ENCODE measurements at regions not wholly inside any gene's neighbourhood (a gene's known extent, or its start where the extent isn't known, plus 50 kb on each side); places are given as distances from the start of the nearest gene placed in this dataset.

GRCh38 chr6:115798229-115798628, 262.5 kb downstream of the FRK start:
- no peak overlapping the region for H3K27ac ChIP-seq
- TF ChIP-seq, protein P1, sequence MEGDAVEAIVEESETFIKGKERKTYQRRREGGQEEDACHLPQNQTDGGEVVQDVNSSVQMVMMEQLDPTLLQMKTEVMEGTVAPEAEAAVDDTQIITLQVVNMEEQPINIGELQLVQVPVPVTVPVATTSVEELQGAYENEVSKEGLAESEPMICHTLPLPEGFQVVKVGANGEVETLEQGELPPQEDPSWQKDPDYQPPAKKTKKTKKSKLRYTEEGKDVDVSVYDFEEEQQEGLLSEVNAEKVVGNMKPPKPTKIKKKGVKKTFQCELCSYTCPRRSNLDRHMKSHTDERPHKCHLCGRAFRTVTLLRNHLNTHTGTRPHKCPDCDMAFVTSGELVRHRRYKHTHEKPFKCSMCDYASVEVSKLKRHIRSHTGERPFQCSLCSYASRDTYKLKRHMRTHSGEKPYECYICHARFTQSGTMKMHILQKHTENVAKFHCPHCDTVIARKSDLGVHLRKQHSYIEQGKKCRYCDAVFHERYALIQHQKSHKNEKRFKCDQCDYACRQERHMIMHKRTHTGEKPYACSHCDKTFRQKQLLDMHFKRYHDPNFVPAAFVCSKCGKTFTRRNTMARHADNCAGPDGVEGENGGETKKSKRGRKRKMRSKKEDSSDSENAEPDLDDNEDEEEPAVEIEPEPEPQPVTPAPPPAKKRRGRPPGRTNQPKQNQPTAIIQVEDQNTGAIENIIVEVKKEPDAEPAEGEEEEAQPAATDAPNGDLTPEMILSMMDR (IDR thresholded peaks at IDR 0.05), result no peak
- no peaks in the 10 kb centered on the region for H3K4me1 ChIP-seq
- no peak for DNase-seq
- intact Hi-C loops (cut with DNase I; ENCODE audit: low total_unique reads), result no loop called here
- no peaks in the 10 kb centered on the region for H3K27me3 ChIP-seq
- no peaks in the 10 kb centered on the region for H3K36me3 ChIP-seq
- H3K9me3 ChIP-seq, result no peaks in the 10 kb centered on the region
- H3K4me3 ChIP-seq, result no peak overlapping the region

DNA sequence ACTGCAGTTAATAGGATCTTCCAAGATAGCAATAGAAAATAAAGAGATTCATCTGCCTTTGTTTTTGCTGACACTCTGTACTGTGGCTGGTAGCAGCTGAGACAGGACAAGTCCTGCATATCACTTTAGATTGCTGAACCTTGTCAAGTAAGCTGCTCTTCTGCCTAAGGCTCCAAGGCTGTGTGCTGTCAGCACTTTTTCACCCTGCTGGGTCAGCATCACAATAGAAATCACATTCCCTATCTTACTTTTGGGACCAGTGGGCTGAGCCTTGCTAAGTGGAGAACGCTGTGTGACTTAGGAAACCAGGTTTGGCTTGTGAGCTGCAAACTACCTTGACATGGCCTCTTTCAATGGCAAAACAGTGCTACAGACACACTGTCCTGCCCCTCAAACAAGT, 263.9 kb downstream of the FRK start:
- no peaks in the 10 kb centered on the region for H3K27me3 ChIP-seq
- TF ChIP-seq, protein P1 (IDR thresholded peaks at IDR 0.05), result no peak
- H3K9me3 ChIP-seq, result no peaks in the 10 kb centered on the region
- no peaks in the 10 kb centered on the region for H3K36me3 ChIP-seq
- intact Hi-C loops (cut with DNase I; ENCODE audit: low total_unique reads), result no loop called here
- H3K4me1 ChIP-seq, result no peaks in the 10 kb centered on the region
- no peak overlapping the region for H3K4me3 ChIP-seq
- DNase-seq, result no peak
- H3K27ac ChIP-seq, result no peak overlapping the region

DNA sequence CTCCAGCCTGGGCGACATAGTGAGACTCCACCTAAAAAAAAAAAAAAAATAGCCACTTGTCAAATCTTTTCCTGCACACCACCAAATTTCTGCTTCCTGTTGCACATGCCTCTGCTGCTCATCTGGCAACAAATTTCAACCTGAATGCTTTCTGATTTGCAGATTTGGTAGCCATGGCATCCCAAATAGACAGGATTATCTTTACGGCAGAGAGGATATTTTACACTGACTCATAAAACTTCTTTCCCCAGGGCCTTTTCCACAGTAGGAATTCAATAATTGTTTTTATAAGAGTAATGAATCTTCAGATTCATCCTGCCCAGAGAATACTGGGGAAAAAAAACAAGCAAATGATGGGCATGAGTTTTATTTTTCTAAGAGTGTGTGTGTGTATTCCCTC, 264.6 kb downstream of the FRK start:
- TF ChIP-seq, protein P1 (IDR thresholded peaks at IDR 0.05), result no peak
- Histone ChIP-seq H3K4me3 (no peak overlapping the region), H3K4me1 (peaks cover 0 to 2% (median 0%) of the 10 kb centered on the region in 4 donors), H3K9me3 (no peaks in the 10 kb centered on the region), H3K27me3 (no peaks in the 10 kb centered on the region), H3K27ac (no peak overlapping the region), H3K36me3 (no peaks in the 10 kb centered on the region)
- DNase-seq, result no peak
- intact Hi-C loops (cut with DNase I; ENCODE audit: low total_unique reads), result no loop called here

GRCh38 chr6:115783402-115784061, 277.2 kb downstream of the FRK start:
- Histone ChIP-seq H3K4me1 (peaks cover 0 to 16% (median 4%) of the 10 kb centered on the region in 4 donors), H3K27ac (no peak overlapping the region), H3K36me3 (no peaks in the 10 kb centered on the region), H3K9me3 (no peaks in the 10 kb centered on the region), H3K4me3 (no peak overlapping the region), H3K27me3 (no peaks in the 10 kb centered on the region)
- DNase-seq, result no peak
- TF ChIP-seq, protein P1 (IDR thresholded peaks at IDR 0.05), result no peak
- intact Hi-C loops (cut with DNase I; ENCODE audit: low total_unique reads), result no loop called here

DNA sequence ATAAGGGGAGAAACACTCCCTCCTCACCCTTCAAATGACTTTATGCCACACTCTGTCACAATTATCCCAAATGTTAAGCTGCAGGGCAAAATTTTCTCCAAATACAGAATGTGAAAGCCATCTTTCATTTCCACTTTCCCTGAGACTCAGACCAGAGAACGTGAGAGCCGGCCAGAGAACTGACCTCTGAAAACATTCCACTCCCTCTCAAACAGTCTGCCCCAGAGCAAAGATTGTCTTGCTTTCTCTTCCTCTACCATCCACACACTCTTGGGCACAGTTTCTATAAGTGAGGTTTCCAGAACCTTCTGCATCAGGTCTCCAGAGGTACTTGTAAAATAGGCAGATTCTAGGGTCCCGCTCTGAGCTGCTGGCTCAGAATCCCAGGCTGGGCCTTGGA, 278.1 kb downstream of the FRK start:
- no peak overlapping the region for H3K27ac ChIP-seq
- no peaks in the 10 kb centered on the region for H3K27me3 ChIP-seq
- no peaks in the 10 kb centered on the region for H3K36me3 ChIP-seq
- no peak for DNase-seq
- peaks cover 0 to 16% (median 4%) of the 10 kb centered on the region in 4 donors for H3K4me1 ChIP-seq
- intact Hi-C loops (cut with DNase I; ENCODE audit: low total_unique reads), result no loop called here
- H3K4me3 ChIP-seq, result no peak overlapping the region
- no peaks in the 10 kb centered on the region for H3K9me3 ChIP-seq
- TF ChIP-seq, protein P1 (IDR thresholded peaks at IDR 0.05), result no peak

DNA sequence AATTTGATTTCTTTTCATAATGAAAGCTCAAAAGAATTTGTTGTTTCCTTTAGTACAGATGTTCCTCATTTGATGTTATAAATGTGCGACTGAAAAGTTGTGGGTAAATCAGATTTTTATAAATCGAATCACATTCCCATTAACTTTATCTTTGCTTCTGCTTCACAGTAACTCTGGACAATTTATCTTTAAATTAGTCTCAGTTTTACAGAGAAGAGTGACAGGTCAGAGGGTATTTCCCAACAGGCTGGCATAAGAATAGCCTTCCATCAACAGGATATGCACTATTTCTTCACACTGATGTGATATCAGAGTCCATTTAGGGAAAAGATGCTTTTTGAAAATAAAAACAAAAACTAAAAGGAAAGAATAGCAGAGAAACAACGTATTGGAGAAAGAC, 286.9 kb downstream of the FRK start:
- Histone ChIP-seq H3K36me3 (no peaks in the 10 kb centered on the region), H3K4me1 (no peaks in the 10 kb centered on the region), H3K27me3 (no peaks in the 10 kb centered on the region), H3K27ac (no peak overlapping the region), H3K4me3 (no peak overlapping the region), H3K9me3 (no peaks in the 10 kb centered on the region)
- DNase-seq, result no peak
- intact Hi-C loops (cut with DNase I; ENCODE audit: low total_unique reads), result no loop called here
- TF ChIP-seq, protein P1 (IDR thresholded peaks at IDR 0.05), result no peak
